B cell (primary cell): ENCODE measurements at regions not wholly inside any gene's neighbourhood (a gene's known extent, or its start where the extent isn't known, plus 50 kb on each side); places are given as distances from the start of the nearest gene placed in this dataset.
"Not testable (repeated sequence)": the region's sequence is repeated elsewhere in the genome, so short reads cannot be mapped to it uniquely, and the experiment has no call there.

Source experiments
- ATAC-seq: fragments of 200-7000 bp; cut with Tn5 transposase; one replicate; pipeline ENCODE4 v1.10.0; 2021; ENCODE audit warnings: low read depth, mild to moderate bottlenecking, moderate number of reproducible peaks, moderate library complexity
- CTCF ChIA-PET: fragments of 350-600 bp; sonication (Branson Sonifier 250); formaldehyde crosslinking; loops from one replicate; lab custom pipeline; 2021; ENCODE audit warnings: antibody characterized with exemption, inconsistent platforms; lab: Charles Lee
- POLR2A ChIA-PET: fragments of 350-600 bp; sonication (Branson Sonifier 250); formaldehyde crosslinking; loops from one replicate; lab custom pipeline; 2021; ENCODE audit warnings: antibody characterized with exemption; lab: Charles Lee
- DNase-seq: peaks from one replicate; pipeline ENCODE4 v3.0.0; 2013
- H2AFZ ChIP-seq: 2 replicates; pipeline ENCODE4 v1.6.1; 2012; ENCODE audit warnings: mild to moderate bottlenecking, low read depth, low read length; ENCODE audit not compliant: insufficient read depth, poor library complexity, severe bottlenecking
- H3K27ac ChIP-seq, 2 donors: 1 replicate in 1 of 2; 2 replicates in 1 of 2; pipeline ENCODE4 v1.5.1; 2012 to 2013; ENCODE audit warnings: low read length in 2 of 2, mild to moderate bottlenecking in 2 of 2, moderate library complexity in 1 of 2
- H3K27me3 ChIP-seq, 4 experiments: fragments of 200-600 bp in 1 of 4; sonication (generic) in 1 of 4; replicated peaks in 1 of 4; 1 replicate in 2 of 4; 2 replicates in 2 of 4; pipeline versions ENCODE4 v1.6.1 to v1.7.0; 2013 to 2016; ENCODE audit warnings: low read length in 3 of 4, mild to moderate bottlenecking in 2 of 4, mixed read lengths in 1 of 4, moderate library complexity in 1 of 4; ENCODE audit not compliant: insufficient read depth in 4 of 4, control insufficient read depth in 3 of 4; ENCODE audit errors: control extremely low read depth in 1 of 4
- H3K36me3 ChIP-seq, 2 experiments: replicated peaks in 1 of 2; 1 replicate in 1 of 2; 2 replicates in 1 of 2; pipeline versions ENCODE4 v1.6.1 to v1.7.1; 2013; ENCODE audit warnings: low read length in 1 of 2; ENCODE audit not compliant: insufficient read depth in 2 of 2, control insufficient read depth in 1 of 2; ENCODE audit errors: control extremely low read depth in 1 of 2, extremely low read depth in 1 of 2
- H3K4me1 ChIP-seq, 2 donors: fragments of 200-600 bp in 1 of 2; sonication (generic) in 1 of 2; 1 replicate in 1 of 2; 2 replicates in 1 of 2; pipeline versions ENCODE4 v1.5.1 to v1.6.1; 2013 to 2017; ENCODE audit warnings: low read length in 2 of 2; ENCODE audit not compliant: control insufficient read depth in 2 of 2, insufficient read depth in 2 of 2
- H3K4me2 ChIP-seq: replicated peaks from 2 replicates; pipeline ENCODE3; 2012; ENCODE audit warnings: mild to moderate bottlenecking, low read depth, low read length; ENCODE audit not compliant: poor library complexity, severe bottlenecking
- H3K4me3 ChIP-seq, 5 experiments: fragments of 200-600 bp in 1 of 5; sonication (generic) in 1 of 5; 1 replicate in 3 of 5; 2 replicates in 2 of 5; pipeline versions ENCODE4 v1.5.1 to v1.7.0; 2011 to 2016; ENCODE audit warnings: low read length in 4 of 5, mild to moderate bottlenecking in 4 of 5, low read depth in 2 of 5, control low read depth in 1 of 5, moderate library complexity in 1 of 5; ENCODE audit not compliant: insufficient read depth in 1 of 5; ENCODE audit errors: control extremely low read depth in 1 of 5, extremely low read depth in 1 of 5
- H3K79me2 ChIP-seq: fragments of 200-600 bp; sonication (generic); one replicate; pipeline ENCODE4 v1.6.0; 2016; ENCODE audit warnings: low read length; ENCODE audit not compliant: control insufficient read depth, insufficient read depth
- H3K9ac ChIP-seq: fragments of 200-600 bp; sonication (generic); 2 replicates; pipeline ENCODE4 v1.6.1; 2017; ENCODE audit warnings: mild to moderate bottlenecking, low read length, moderate library complexity
- H3K9me3 ChIP-seq, 3 donors: one replicate each; pipeline versions ENCODE4 v1.6.1 to v1.7.1; 2013; ENCODE audit warnings: low read length in 2 of 3; ENCODE audit not compliant: control insufficient read depth in 2 of 3, insufficient read depth in 1 of 3; ENCODE audit errors: control extremely low read depth in 1 of 3
- H4K20me1 ChIP-seq: 2 replicates; pipeline ENCODE4 v1.6.0; 2012; ENCODE audit warnings: mild to moderate bottlenecking, low read length; ENCODE audit not compliant: insufficient read depth, control insufficient read depth, poor library complexity, severe bottlenecking
- H3K27ac Mint-ChIP-seq: one replicate; pipeline ENCODE4 v1.8.0; 2021; ENCODE audit warnings: mixed read lengths
- H3K27me3 Mint-ChIP-seq: one replicate; pipeline ENCODE4 v1.8.0; 2021; ENCODE audit warnings: mixed read lengths
- H3K4me1 Mint-ChIP-seq: one replicate; pipeline ENCODE4 v1.8.0; 2021; ENCODE audit warnings: mixed read lengths
- H3K4me3 Mint-ChIP-seq: one replicate; pipeline ENCODE4 v1.8.0; 2021; ENCODE audit warnings: mixed read lengths
- H3K9me3 Mint-ChIP-seq: one replicate; pipeline ENCODE4 v1.8.0; 2022; ENCODE audit warnings: mixed read lengths; ENCODE audit not compliant: insufficient read depth
- CTCF ChIP-seq: fragments of 200-600 bp; IDR thresholded peaks from one replicate; pipeline ENCODE4 v1.8.0; 2022; ENCODE audit warnings: antibody characterized with exemption, mild to moderate bottlenecking
- EZH2 ChIP-seq: IDR thresholded peaks from 2 replicates; pipeline ENCODE4 v1.6.1; 2012; ENCODE audit warnings: borderline replicate concordance, low read depth, mild to moderate bottlenecking, moderate library complexity, low read length; ENCODE audit not compliant: insufficient read depth, poor library complexity, severe bottlenecking
- whole genome bisulfite sequencing: methylation state at CpG from one replicate; pipeline ENCODE4 v1.1.5; 2013; ENCODE audit warnings: missing lambda C conversion rate; ENCODE audit not compliant: insufficient coverage; 5-methylcytosine and 5-hydroxymethylcytosine counted together
- intact Hi-C: fragments of 100-400 bp; cut with micrococcal nuclease; formaldehyde crosslinking; loops from one replicate; pipeline ENCODE4 v1.10.0; 2022

- no peaks in the 10 kb centered on the region for H3K27me3 Mint-ChIP-seq
- intact Hi-C loops = no loop called here
- no peaks in the 10 kb centered on the region for H3K9me3 Mint-ChIP-seq
- Histone ChIP-seq H4K20me1 (no peaks in the 10 kb centered on the region), H3K4me2 (no peak overlapping the region), H3K79me2 (no peaks in the 10 kb centered on the region), H3K27ac (no peak overlapping the region), H3K9ac (no peak overlapping the region), H3K4me1 (no peaks in the 10 kb centered on the region), H3K9me3 (peaks cover 0 to 6% (median 0%) of the 10 kb centered on the region in 3 donors), H3K27me3 (no peaks in the 10 kb centered on the region), H3K36me3 (no peaks in the 10 kb centered on the region), H2AFZ (no peak overlapping the region), H3K4me3 (no peak overlapping the region)
- DNase-seq (no peak), ATAC-seq (no peak)
- no peak overlapping the region for H3K4me3 Mint-ChIP-seq
- H3K27ac Mint-ChIP-seq = no peak overlapping the region
- no peaks in the 10 kb centered on the region for H3K4me1 Mint-ChIP-seq
- CTCF ChIA-PET = no interaction called here
- WGBS = 90% methylated on average over 2 of the region's 3 CpGs
- no peak for TF ChIP-seq EZH2
- TF ChIP-seq CTCF = no peak
- POLR2A ChIA-PET = no interaction called here
Measured at GRCh38 chr2:36097022-36097421, 258.6 kb upstream of the CRIM1 start.

DNA sequence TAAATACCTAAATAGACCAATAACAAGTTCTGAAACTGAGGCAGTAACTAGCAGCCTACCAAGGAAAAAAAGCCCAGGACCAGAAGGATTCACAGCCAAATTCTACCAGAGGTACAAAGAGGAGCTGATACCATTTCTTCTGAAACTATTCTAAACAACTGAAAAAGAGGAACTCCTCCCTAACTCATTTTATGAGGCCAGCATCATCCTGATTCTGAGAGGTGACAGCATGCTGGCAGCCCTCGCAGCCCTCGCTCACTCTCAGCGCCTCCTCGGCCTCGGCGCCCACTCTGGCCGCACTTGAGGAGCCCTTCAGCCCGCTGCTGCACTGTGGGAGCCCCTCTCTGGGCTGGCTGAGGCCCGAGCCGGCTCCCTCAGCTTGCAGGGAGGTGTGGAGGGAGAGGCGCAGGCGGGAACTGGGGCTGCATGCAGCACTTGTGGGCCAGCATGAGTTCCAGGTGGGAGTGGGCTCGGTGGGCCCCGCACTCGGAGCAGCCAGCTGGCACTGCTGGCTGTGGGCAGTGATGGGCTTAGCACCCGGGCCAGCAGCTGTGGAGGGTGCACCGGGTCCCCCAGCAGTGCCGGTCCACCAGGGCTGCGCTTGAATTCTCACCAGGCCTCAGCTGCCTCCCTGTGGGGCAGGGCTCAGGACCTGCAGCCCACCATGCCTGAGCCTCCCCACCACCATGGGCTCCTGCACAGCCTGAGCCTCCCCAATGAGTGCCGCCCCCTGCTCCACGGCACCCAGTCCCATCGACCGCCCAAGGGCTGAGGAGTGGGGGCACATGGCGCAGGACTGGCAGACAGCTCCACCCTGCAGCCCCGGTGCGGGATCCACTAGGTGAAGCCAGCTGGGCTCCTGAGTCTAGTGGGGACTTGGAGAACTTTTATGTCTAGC lies 263.5 kb upstream of the CRIM1 start:
- H3K27me3 ChIP-seq, H4K20me1 ChIP-seq, CTCF ChIA-PET, H3K4me1 Mint-ChIP-seq, H3K4me3 ChIP-seq, H3K9me3 Mint-ChIP-seq, H3K27me3 Mint-ChIP-seq, H3K27ac Mint-ChIP-seq, H3K27ac ChIP-seq, H3K4me3 Mint-ChIP-seq, H3K36me3 ChIP-seq, H3K4me1 ChIP-seq, H3K9ac ChIP-seq, intact Hi-C loops, H3K4me2 ChIP-seq, POLR2A ChIA-PET, ATAC-seq, DNase-seq, H3K79me2 ChIP-seq, H2AFZ ChIP-seq: not testable (repeated sequence)
- 96% methylated on average over 19 of the region's 26 CpGs for WGBS
- peaks cover 0 to 13% (median 1%) of the 10 kb centered on the region in 3 donors for H3K9me3 ChIP-seq
